HPDE6-E6E7 (cell line): ENCODE measurements at regions not wholly inside any gene's neighbourhood (a gene's known extent, or its start where the extent isn't known, plus 50 kb on each side); places are given as distances from the start of the nearest gene placed in this dataset.

ENCODE experiments used
- DNase-seq: peaks from one replicate; pipeline ENCODE4 v3.0.0; 2011; ENCODE audit warnings: missing footprints; ENCODE audit errors: extremely low spot score

- no peak for DNase-seq
Observed at GRCh38 chr6:137779982-137780381, 87.1 kb upstream of the TNFAIP3 start.

- no peak for DNase-seq
Observed at GRCh38 chr6:137780447-137781034, 86.5 kb upstream of the TNFAIP3 start.

GRCh38 chr6:137781639-137782038 lies 85.4 kb upstream of the TNFAIP3 start:
- DNase-seq = no peak

- DNase-seq = no peak
Observed at GRCh38 chr6:137782166-137783039, 84.7 kb upstream of the TNFAIP3 start.

- no peak for DNase-seq
Observed at GRCh38 chr6:137783710-137784109, 83.3 kb upstream of the TNFAIP3 start.

- DNase-seq = no peak
Observed at GRCh38 chr6:137784583-137784982, 82.5 kb upstream of the TNFAIP3 start.

- DNase-seq = no peak
Observed at GRCh38 chr6:137787016-137787415, 80.0 kb upstream of the TNFAIP3 start.

- DNase-seq = no peak
Observed at GRCh38 chr6:137788248-137788647, 78.8 kb upstream of the TNFAIP3 start.

- DNase-seq = no peak
Observed at GRCh38 chr6:137791281-137792159, 75.5 kb upstream of the TNFAIP3 start.

GRCh38 chr6:137792160-137793033 lies 74.7 kb upstream of the TNFAIP3 start:
- DNase-seq = no peak

- no peak for DNase-seq
Observed at GRCh38 chr6:137793805-137794515, 73.1 kb upstream of the TNFAIP3 start.

GRCh38 chr6:137794516-137795201 lies 72.4 kb upstream of the TNFAIP3 start:
- no peak for DNase-seq

- DNase-seq = no peak
Observed at GRCh38 chr6:137795501-137795900, 71.6 kb upstream of the TNFAIP3 start.

- no peak for DNase-seq
Observed at GRCh38 chr6:137798261-137798660, 68.8 kb upstream of the TNFAIP3 start.

- no peak for DNase-seq
Observed at GRCh38 chr6:137798846-137799245, 68.2 kb upstream of the TNFAIP3 start.

GRCh38 chr6:137799950-137800568 lies 67.0 kb upstream of the TNFAIP3 start:
- no peak for DNase-seq

GRCh38 chr6:137800762-137801161 lies 66.3 kb upstream of the TNFAIP3 start:
- DNase-seq = no peak

GRCh38 chr6:137801352-137802114 lies 65.5 kb upstream of the TNFAIP3 start:
- no peak for DNase-seq
